ENCODE measurements at regions not wholly inside any gene's neighbourhood (a gene's known extent, or its start where the extent isn't known, plus 50 kb on each side); places are given as distances from the start of the nearest gene placed in this dataset.

DNA sequence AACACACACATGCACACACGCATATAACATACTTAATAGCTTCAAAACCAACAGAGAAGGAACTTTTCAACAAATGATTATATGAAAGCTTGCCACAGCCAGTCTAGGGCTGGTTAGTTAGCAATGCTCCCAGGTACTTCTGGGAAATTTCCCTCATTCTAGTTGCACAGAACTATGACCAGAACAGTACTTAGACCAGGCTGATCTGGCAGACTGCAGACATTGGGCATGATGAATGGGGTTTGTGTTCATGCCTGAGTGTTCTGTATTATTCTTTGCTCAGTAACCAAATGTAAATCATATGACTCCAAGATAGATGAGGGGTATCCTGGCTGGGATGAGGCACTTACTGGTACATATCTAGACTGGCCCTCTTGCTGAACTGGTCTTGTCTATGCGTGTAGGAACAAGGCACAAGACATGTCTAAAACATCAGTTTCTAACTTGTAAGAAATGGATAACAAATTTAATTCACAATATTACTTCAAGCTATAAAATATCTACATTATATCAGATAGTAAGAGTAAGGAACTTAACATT lies 50.3 kb upstream of the GEMIN8 start:
- TF ChIP-seq EZH2 (IDR thresholded peaks at IDR 0.05; ENCODE audit: borderline replicate concordance, low read depth, low read length, poor library complexity, severe bottlenecking) (no peak), CTCF (conservative IDR thresholded peaks at IDR 0.05; ENCODE audit: low read depth, low read length) (no peak)

Measured in A673 (cell line).